Epithelial cell of proximal tubule (primary cell): ENCODE measurements at regions not wholly inside any gene's neighbourhood (a gene's known extent, or its start where the extent isn't known, plus 50 kb on each side); places are given as distances from the start of the nearest gene placed in this dataset.

Source experiments
- DNase-seq: peaks from one replicate; pipeline ENCODE4 v3.0.0-alpha.2; 2011; ENCODE audit warnings: low read depth
- H3K4me3 ChIP-seq: 2 replicates; pipeline ENCODE4 v1.5.1; 2011; ENCODE audit warnings: low read depth, mild to moderate bottlenecking, low read length
- CTCF ChIP-seq: conservative IDR thresholded peaks from 2 replicates; pipeline ENCODE4 v1.5.1; 2012; ENCODE audit warnings: low read depth, mild to moderate bottlenecking, low read length

- TF ChIP-seq CTCF, result no peak
- no peak overlapping the region for H3K4me3 ChIP-seq
- no peak for DNase-seq
Observed at GRCh38 chr2:21469158-21469557, 345.4 kb downstream of the TDRD15 start.

GRCh38 chr2:21469564-21469963, 345.8 kb downstream of the TDRD15 start:
- no peak for DNase-seq
- TF ChIP-seq CTCF, result no peak
- H3K4me3 ChIP-seq, result no peak overlapping the region

GRCh38 chr2:21480162-21480561, 356.4 kb downstream of the TDRD15 start:
- TF ChIP-seq CTCF, result no peak
- H3K4me3 ChIP-seq, result no peak overlapping the region
- no peak for DNase-seq

- DNase-seq, result no peak
- H3K4me3 ChIP-seq, result no peak overlapping the region
- TF ChIP-seq CTCF, result no peak
Observed at GRCh38 chr2:21484643-21485042, 360.9 kb downstream of the TDRD15 start.

- DNase-seq, result no peak
- no peak overlapping the region for H3K4me3 ChIP-seq
- TF ChIP-seq CTCF, result no peak
Observed at GRCh38 chr2:21486445-21486844, 362.7 kb downstream of the TDRD15 start.

GRCh38 chr2:21489080-21489479, 365.3 kb downstream of the TDRD15 start:
- no peak overlapping the region for H3K4me3 ChIP-seq
- no peak for DNase-seq
- no peak for TF ChIP-seq CTCF

- H3K4me3 ChIP-seq, result no peak overlapping the region
- TF ChIP-seq CTCF, result no peak
- DNase-seq, result no peak
Observed at GRCh38 chr2:21498016-21498415, 374.2 kb downstream of the TDRD15 start.
